ENCODE measurements at regions not wholly inside any gene's neighbourhood (a gene's known extent, or its start where the extent isn't known, plus 50 kb on each side); places are given as distances from the start of the nearest gene placed in this dataset.

GRCh38 chr10:84801156-84801555 lies 472.8 kb downstream of the CCSER2 start:
- ChIA-PET POLR2A (no interaction called here), CTCF (no interaction called here)
- DNase-seq (ENCODE audit: low read depth, low spot score) = no peak

GRCh38 chr10:84801916-84802315 lies 473.5 kb downstream of the CCSER2 start:
- TF ChIP-seq CTCF (IDR thresholded peaks at IDR 0.05; ENCODE audit: insufficient read depth, low read length, missing control alignments) = no peak
- CTCF ChIA-PET = no interaction called here
- DNase-seq (ENCODE audit: low read depth, low spot score) = no peak

More at GRCh38 chr10:84801156-84801555, 472.8 kb downstream of the CCSER2 start:
- no peak for TF ChIP-seq CTCF (IDR thresholded peaks at IDR 0.05; ENCODE audit: insufficient read depth, low read length, missing control alignments)
- H3K4me3 ChIP-seq (ENCODE audit: low read depth, low read length) = no peak overlapping the region

GRCh38 chr10:84805149-84805548 lies 476.8 kb downstream of the CCSER2 start:
- DNase-seq (ENCODE audit: low read depth, low spot score) = no peak
- ChIA-PET POLR2A (no interaction called here), CTCF (no interaction called here)
- no peak overlapping the region for H3K4me3 ChIP-seq (ENCODE audit: low read depth, low read length)
- no peak for TF ChIP-seq CTCF (IDR thresholded peaks at IDR 0.05; ENCODE audit: insufficient read depth, low read length, missing control alignments)

More at GRCh38 chr10:84801916-84802315, 473.5 kb downstream of the CCSER2 start:
- H3K4me3 ChIP-seq (ENCODE audit: low read depth, low read length) = no peak overlapping the region
- POLR2A ChIA-PET = no interaction called here

- ChIA-PET CTCF (no interaction called here), POLR2A (no interaction called here)
- no peak for DNase-seq (ENCODE audit: low read depth, low spot score)
- no peak for TF ChIP-seq CTCF (IDR thresholded peaks at IDR 0.05; ENCODE audit: insufficient read depth, low read length, missing control alignments)
- no peak overlapping the region for H3K4me3 ChIP-seq (ENCODE audit: low read depth, low read length)
Observed at GRCh38 chr10:84811113-84811512, 482.7 kb downstream of the CCSER2 start.

GRCh38 chr10:84818961-84819360 lies 490.6 kb downstream of the CCSER2 start:
- no peak for DNase-seq (ENCODE audit: low read depth, low spot score)
- no peak overlapping the region for H3K4me3 ChIP-seq (ENCODE audit: low read depth, low read length)
- ChIA-PET CTCF (no interaction called here), POLR2A (no interaction called here)
- no peak for TF ChIP-seq CTCF (IDR thresholded peaks at IDR 0.05; ENCODE audit: insufficient read depth, low read length, missing control alignments)

GRCh38 chr10:84820120-84820519 lies 491.7 kb downstream of the CCSER2 start:
- no peak for DNase-seq (ENCODE audit: low read depth, low spot score)
- TF ChIP-seq CTCF (IDR thresholded peaks at IDR 0.05; ENCODE audit: insufficient read depth, low read length, missing control alignments) = no peak
- CTCF ChIA-PET = interaction anchor here (0.9 to 1.3 kb wide), 3 partner anchors 37 to 280 kb away, joined by 3 to 10 read pairs (median 3); no protein-coding TSS in a partner anchor
- POLR2A ChIA-PET = no interaction called here
- H3K4me3 ChIP-seq (ENCODE audit: low read depth, low read length) = no peak overlapping the region

Data from AG04449 (cell line).